ENCODE measurements at regions not wholly inside any gene's neighbourhood (a gene's known extent, or its start where the extent isn't known, plus 50 kb on each side); places are given as distances from the start of the nearest gene placed in this dataset.

DNA sequence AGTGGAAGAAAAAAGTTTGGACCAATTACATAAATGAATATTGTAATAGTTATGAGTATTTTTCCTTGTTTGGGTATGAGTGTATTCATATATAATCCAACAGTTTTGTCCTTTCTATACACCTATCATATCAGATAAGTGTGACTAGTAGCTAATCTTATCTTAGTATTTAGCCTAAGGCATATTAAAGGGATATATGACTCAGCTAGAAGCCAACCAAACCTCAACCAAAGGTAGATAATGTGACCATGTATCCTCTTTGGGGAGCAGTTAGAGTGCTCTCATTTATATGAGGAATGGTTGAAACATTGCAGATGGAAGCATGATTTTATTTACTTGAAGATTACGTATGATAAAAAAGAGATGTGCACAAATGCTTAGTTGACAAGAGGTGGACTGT is 370.0 kb upstream of the CTNND2 start:
- H3K27me3 ChIP-seq (replicated peaks in 1 of 2; ENCODE audit: control insufficient read depth in 2 of 2, extremely low read depth in 1 of 2, insufficient read depth in 2 of 2, low read length in 1 of 2): no peaks in the 10 kb centered on the region
- Mint-ChIP-seq H3K9me3 (peaks cover 8 to 18% (median 17%) of the 10 kb centered on the region in 3 donors), H3K27ac (no peak overlapping the region), H3K4me3 (no peak overlapping the region), H3K27me3 (no peaks in the 10 kb centered on the region), H3K4me1 (no peaks in the 10 kb centered on the region), H3K36me3 (no peaks in the 10 kb centered on the region)
- ChIA-PET CTCF (interaction anchor here in 1 of 2 donors (0.6 kb wide), 1 partner anchor 17 kb away, joined by 4 read pairs; no protein-coding TSS in a partner anchor), POLR2A (no interaction called here)
- ATAC-seq (replicated peaks in 1 of 4): no peak
- H3K27ac ChIP-seq (ENCODE audit: low read length): no peak overlapping the region
- H3K9me3 ChIP-seq: no peaks in the 10 kb centered on the region
- H3K4me3 ChIP-seq (ENCODE audit: control insufficient read depth in 1 of 2, extremely low read depth in 1 of 2, low read length in 1 of 2): no peak overlapping the region
- DNase-seq: no peak
- WGBS (ENCODE audit: insufficient coverage): no CpG with 5 or more reads among the region's 1 CpG
- H3K4me1 ChIP-seq (ENCODE audit: control insufficient read depth in 1 of 2, extremely low read depth in 1 of 2, insufficient read depth in 2 of 2, low read length in 2 of 2): no peaks in the 10 kb centered on the region
- no peaks in the 10 kb centered on the region for H3K36me3 ChIP-seq (ENCODE audit: control insufficient read depth in 2 of 2, extremely low read depth in 1 of 2, insufficient read depth in 1 of 2, low read length in 1 of 2)

DNA sequence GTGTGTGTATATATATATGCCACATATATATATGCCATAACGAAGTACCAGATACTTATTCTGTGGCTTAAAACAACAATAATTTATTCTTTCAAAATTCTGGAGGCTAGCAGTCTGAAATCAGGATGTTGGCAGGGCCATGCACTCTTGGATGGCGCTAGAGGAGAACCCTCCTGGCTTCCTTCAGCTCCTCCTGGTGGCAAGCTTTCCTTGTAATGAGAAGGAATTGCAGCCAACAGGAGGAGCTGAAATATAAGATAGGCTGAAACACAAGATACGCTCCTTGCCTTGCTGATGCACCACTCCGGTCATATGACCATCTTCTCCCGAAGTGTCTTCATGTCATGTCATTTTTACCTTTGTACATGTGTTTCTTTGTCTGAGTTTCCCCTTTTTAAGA is 368.1 kb upstream of the CTNND2 start:
- Mint-ChIP-seq H3K27ac (no peak overlapping the region), H3K9me3 (peaks cover 5 to 25% (median 17%) of the 10 kb centered on the region in 3 donors), H3K27me3 (no peaks in the 10 kb centered on the region), H3K4me1 (no peaks in the 10 kb centered on the region), H3K36me3 (no peaks in the 10 kb centered on the region), H3K4me3 (no peak overlapping the region)
- Histone ChIP-seq H3K9me3 (no peaks in the 10 kb centered on the region), H3K4me3 (ENCODE audit: control insufficient read depth in 1 of 2, extremely low read depth in 1 of 2, low read length in 1 of 2) (no peak overlapping the region), H3K4me1 (ENCODE audit: control insufficient read depth in 1 of 2, extremely low read depth in 1 of 2, insufficient read depth in 2 of 2, low read length in 2 of 2) (no peaks in the 10 kb centered on the region), H3K27ac (ENCODE audit: low read length) (no peak overlapping the region), H3K36me3 (ENCODE audit: control insufficient read depth in 2 of 2, extremely low read depth in 1 of 2, insufficient read depth in 1 of 2, low read length in 1 of 2) (no peaks in the 10 kb centered on the region), H3K27me3 (replicated peaks in 1 of 2; ENCODE audit: control insufficient read depth in 2 of 2, extremely low read depth in 1 of 2, insufficient read depth in 2 of 2, low read length in 1 of 2) (no peaks in the 10 kb centered on the region)
- ChIA-PET CTCF (no interaction called here), POLR2A (no interaction called here)
- WGBS (ENCODE audit: insufficient coverage): 82% methylated on average over 3 of the region's 5 CpGs
- DNase-seq (no peak), ATAC-seq (replicated peaks in 1 of 4) (no peak)

DNA sequence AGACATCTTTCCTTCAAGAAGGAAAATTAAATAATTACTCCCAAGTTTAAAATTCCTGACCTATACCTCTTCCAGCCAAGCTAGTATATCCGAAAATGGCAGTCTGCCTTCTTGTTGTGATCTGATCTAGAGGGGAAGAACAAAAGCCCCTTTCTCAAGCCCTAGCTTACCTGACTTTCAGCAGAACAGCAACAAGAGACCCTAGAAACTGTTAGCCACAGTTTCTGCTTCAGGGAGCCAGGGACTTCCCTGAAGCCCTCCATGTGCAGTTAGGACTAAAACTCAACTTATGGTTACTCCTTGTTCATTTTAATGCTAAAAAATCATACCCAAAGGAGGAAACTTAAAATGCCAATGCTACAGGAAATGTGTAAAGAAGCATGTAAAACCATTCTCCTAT is 366.7 kb upstream of the CTNND2 start:
- no peaks in the 10 kb centered on the region for H3K36me3 Mint-ChIP-seq
- H3K9me3 ChIP-seq: no peaks in the 10 kb centered on the region
- no peaks in the 10 kb centered on the region for H3K27me3 ChIP-seq (replicated peaks in 1 of 2; ENCODE audit: control insufficient read depth in 2 of 2, extremely low read depth in 1 of 2, insufficient read depth in 2 of 2, low read length in 1 of 2)
- H3K4me3 Mint-ChIP-seq: no peak overlapping the region
- no peak for DNase-seq
- no peak overlapping the region for H3K27ac ChIP-seq (ENCODE audit: low read length)
- POLR2A ChIA-PET: no interaction called here
- no peak overlapping the region for H3K27ac Mint-ChIP-seq
- ATAC-seq (replicated peaks in 1 of 4): no peak
- H3K36me3 ChIP-seq (ENCODE audit: control insufficient read depth in 2 of 2, extremely low read depth in 1 of 2, insufficient read depth in 1 of 2, low read length in 1 of 2): no peaks in the 10 kb centered on the region
- H3K9me3 Mint-ChIP-seq: peaks cover 0 to 21% (median 11%) of the 10 kb centered on the region in 3 donors
- no CpG with 5 or more reads among the region's 1 CpG for WGBS (ENCODE audit: insufficient coverage)
- no peak overlapping the region for H3K4me3 ChIP-seq (ENCODE audit: control insufficient read depth in 1 of 2, extremely low read depth in 1 of 2, low read length in 1 of 2)
- no peaks in the 10 kb centered on the region for H3K4me1 Mint-ChIP-seq
- H3K27me3 Mint-ChIP-seq: no peaks in the 10 kb centered on the region
- CTCF ChIA-PET: no interaction called here
- no peaks in the 10 kb centered on the region for H3K4me1 ChIP-seq (ENCODE audit: control insufficient read depth in 1 of 2, extremely low read depth in 1 of 2, insufficient read depth in 2 of 2, low read length in 2 of 2)

DNA sequence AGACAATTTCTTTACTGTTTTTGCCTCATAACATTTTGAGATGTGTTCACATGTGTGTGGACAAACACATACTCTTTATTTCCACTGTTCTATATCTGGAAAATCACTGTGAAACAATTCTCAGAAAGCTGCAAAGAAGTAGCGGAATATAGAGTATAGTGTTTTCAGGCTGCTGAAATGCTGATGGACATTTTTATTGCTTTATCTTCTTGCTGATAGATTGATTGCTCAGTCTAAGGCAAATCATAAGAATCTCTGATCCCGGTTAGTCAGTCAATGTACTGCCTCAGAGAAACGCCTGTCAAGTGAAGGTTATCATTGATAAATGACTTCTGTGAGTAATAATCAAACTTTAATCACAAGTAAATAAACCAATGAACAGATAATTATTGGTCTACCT is 364.9 kb upstream of the CTNND2 start:
- Histone ChIP-seq H3K36me3 (ENCODE audit: control insufficient read depth in 2 of 2, extremely low read depth in 1 of 2, insufficient read depth in 1 of 2, low read length in 1 of 2) (no peaks in the 10 kb centered on the region), H3K9me3 (no peaks in the 10 kb centered on the region), H3K27me3 (replicated peaks in 1 of 2; ENCODE audit: control insufficient read depth in 2 of 2, extremely low read depth in 1 of 2, insufficient read depth in 2 of 2, low read length in 1 of 2) (no peaks in the 10 kb centered on the region), H3K27ac (ENCODE audit: low read length) (no peak overlapping the region), H3K4me3 (ENCODE audit: control insufficient read depth in 1 of 2, extremely low read depth in 1 of 2, low read length in 1 of 2) (no peak overlapping the region), H3K4me1 (ENCODE audit: control insufficient read depth in 1 of 2, extremely low read depth in 1 of 2, insufficient read depth in 2 of 2, low read length in 2 of 2) (no peaks in the 10 kb centered on the region)
- no peak for DNase-seq
- Mint-ChIP-seq H3K27me3 (no peaks in the 10 kb centered on the region), H3K4me3 (no peak overlapping the region), H3K27ac (no peak overlapping the region), H3K4me1 (no peaks in the 10 kb centered on the region), H3K9me3 (peaks cover 0 to 28% (median 13%) of the 10 kb centered on the region in 3 donors), H3K36me3 (no peaks in the 10 kb centered on the region)
- POLR2A ChIA-PET: no interaction called here
- ATAC-seq (replicated peaks in 1 of 4): no peak
- 100% methylated on average over 1 of the region's 3 CpGs for WGBS (ENCODE audit: insufficient coverage)
- CTCF ChIA-PET: no interaction called here

DNA sequence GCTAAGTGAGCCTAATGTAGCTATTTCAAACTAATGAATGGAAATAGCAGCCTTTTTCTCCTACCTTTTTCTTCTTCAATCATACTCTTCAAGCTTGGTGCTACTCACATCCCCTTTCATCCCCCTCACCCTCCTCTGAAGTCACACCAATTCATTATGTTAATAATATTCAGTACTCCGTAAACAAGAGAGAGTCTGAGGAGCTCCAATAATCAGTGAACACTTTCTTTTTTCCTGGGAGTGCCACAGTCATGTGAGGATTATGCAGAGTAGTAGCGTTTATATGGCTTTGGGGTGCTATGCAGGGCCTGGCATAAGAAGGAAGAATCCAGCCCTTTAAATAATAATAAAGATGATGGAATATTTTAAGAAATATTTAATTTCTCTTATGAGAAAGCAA is 354.3 kb upstream of the CTNND2 start:
- ATAC-seq (replicated peaks in 1 of 4): no peak
- H3K27ac Mint-ChIP-seq: no peak overlapping the region
- POLR2A ChIA-PET: no interaction called here
- H3K4me3 Mint-ChIP-seq: no peak overlapping the region
- Histone ChIP-seq H3K9me3 (no peaks in the 10 kb centered on the region), H3K27ac (ENCODE audit: low read length) (no peak overlapping the region), H3K4me3 (ENCODE audit: control insufficient read depth in 1 of 2, extremely low read depth in 1 of 2, low read length in 1 of 2) (no peak overlapping the region), H3K27me3 (replicated peaks in 1 of 2; ENCODE audit: control insufficient read depth in 2 of 2, extremely low read depth in 1 of 2, insufficient read depth in 2 of 2, low read length in 1 of 2) (no peaks in the 10 kb centered on the region), H3K36me3 (ENCODE audit: control insufficient read depth in 2 of 2, extremely low read depth in 1 of 2, insufficient read depth in 1 of 2, low read length in 1 of 2) (no peaks in the 10 kb centered on the region), H3K4me1 (ENCODE audit: control insufficient read depth in 1 of 2, extremely low read depth in 1 of 2, insufficient read depth in 2 of 2, low read length in 2 of 2) (no peaks in the 10 kb centered on the region)
- WGBS (ENCODE audit: insufficient coverage): no CpG with 5 or more reads among the region's 2 CpGs
- no peak for DNase-seq
- H3K9me3 Mint-ChIP-seq: peaks cover 0 to 18% (median 17%) of the 10 kb centered on the region in 3 donors
- no peaks in the 10 kb centered on the region for H3K36me3 Mint-ChIP-seq
- H3K4me1 Mint-ChIP-seq: no peaks in the 10 kb centered on the region
- H3K27me3 Mint-ChIP-seq: no peaks in the 10 kb centered on the region
- CTCF ChIA-PET: no interaction called here

DNA sequence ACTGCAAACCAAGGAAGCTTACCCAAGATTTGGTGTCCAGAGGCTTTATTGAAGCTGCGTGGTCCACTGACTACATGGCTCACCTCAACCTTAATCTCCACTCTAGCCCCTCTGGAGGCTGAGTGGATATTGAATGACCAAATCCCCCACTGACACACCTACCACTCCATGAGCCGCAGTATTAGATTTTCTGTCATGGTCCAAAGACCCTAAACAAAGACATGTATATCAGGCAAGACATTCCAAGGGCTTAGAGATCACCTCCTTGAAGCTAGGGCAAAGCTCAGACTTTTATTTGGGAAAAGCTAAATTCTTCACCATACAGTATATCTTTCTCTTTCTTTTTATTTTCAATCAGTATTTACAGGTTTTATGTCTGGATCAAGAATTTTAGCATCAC is 346.2 kb upstream of the CTNND2 start:
- no peaks in the 10 kb centered on the region for H3K36me3 Mint-ChIP-seq

DNA sequence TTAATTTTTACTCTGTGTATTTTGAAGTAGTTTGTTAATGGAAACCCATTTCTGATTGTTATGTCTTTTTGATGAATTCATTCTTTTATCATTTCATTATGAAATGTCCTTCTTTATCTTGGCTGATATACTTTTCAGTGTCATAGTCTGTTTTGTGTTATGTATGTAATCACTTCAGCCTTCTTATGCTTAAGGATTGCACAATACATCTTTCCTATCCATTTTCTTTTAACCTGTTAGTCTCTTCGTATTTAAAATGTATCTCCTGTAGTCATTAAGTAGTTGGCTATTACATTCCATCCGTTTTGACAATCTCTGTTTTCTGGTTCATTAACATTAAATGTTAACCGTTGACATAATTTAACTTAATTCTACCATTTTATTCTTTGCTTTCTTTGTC is 344.6 kb upstream of the CTNND2 start:
- Histone ChIP-seq H3K27ac (ENCODE audit: low read length) (no peak overlapping the region), H3K4me3 (ENCODE audit: control insufficient read depth in 1 of 2, extremely low read depth in 1 of 2, low read length in 1 of 2) (no peak overlapping the region), H3K4me1 (ENCODE audit: control insufficient read depth in 1 of 2, extremely low read depth in 1 of 2, insufficient read depth in 2 of 2, low read length in 2 of 2) (no peaks in the 10 kb centered on the region), H3K9me3 (peaks cover 3% of the 10 kb centered on the region), H3K36me3 (ENCODE audit: control insufficient read depth in 2 of 2, extremely low read depth in 1 of 2, insufficient read depth in 1 of 2, low read length in 1 of 2) (no peaks in the 10 kb centered on the region), H3K27me3 (replicated peaks in 1 of 2; ENCODE audit: control insufficient read depth in 2 of 2, extremely low read depth in 1 of 2, insufficient read depth in 2 of 2, low read length in 1 of 2) (no peaks in the 10 kb centered on the region)
- no peaks in the 10 kb centered on the region for H3K27me3 Mint-ChIP-seq
- no CpG with 5 or more reads among the region's 3 CpGs for WGBS (ENCODE audit: insufficient coverage)
- no peak overlapping the region for H3K27ac Mint-ChIP-seq
- H3K9me3 Mint-ChIP-seq: peaks cover 0 to 25% (median 6%) of the 10 kb centered on the region in 3 donors
- H3K36me3 Mint-ChIP-seq: no peaks in the 10 kb centered on the region
- no peak overlapping the region for H3K4me3 Mint-ChIP-seq
- no peak for DNase-seq
- H3K4me1 Mint-ChIP-seq: no peaks in the 10 kb centered on the region
- no peak for ATAC-seq (replicated peaks in 1 of 4)
- POLR2A ChIA-PET: no interaction called here
- CTCF ChIA-PET: no interaction called here

More for the DNA sequence above, 346.2 kb upstream of the CTNND2 start:
- Histone ChIP-seq H3K9me3 (peaks cover 3% of the 10 kb centered on the region), H3K27ac (ENCODE audit: low read length) (no peak overlapping the region), H3K4me3 (ENCODE audit: control insufficient read depth in 1 of 2, extremely low read depth in 1 of 2, low read length in 1 of 2) (no peak overlapping the region), H3K36me3 (ENCODE audit: control insufficient read depth in 2 of 2, extremely low read depth in 1 of 2, insufficient read depth in 1 of 2, low read length in 1 of 2) (no peaks in the 10 kb centered on the region), H3K4me1 (ENCODE audit: control insufficient read depth in 1 of 2, extremely low read depth in 1 of 2, insufficient read depth in 2 of 2, low read length in 2 of 2) (no peaks in the 10 kb centered on the region), H3K27me3 (replicated peaks in 1 of 2; ENCODE audit: control insufficient read depth in 2 of 2, extremely low read depth in 1 of 2, insufficient read depth in 2 of 2, low read length in 1 of 2) (no peaks in the 10 kb centered on the region)
- ChIA-PET POLR2A (no interaction called here), CTCF (no interaction called here)
- ATAC-seq (replicated peaks in 1 of 4): no peak
- no peak overlapping the region for H3K4me3 Mint-ChIP-seq
- 92% methylated on average over 2 of the region's 2 CpGs for WGBS (ENCODE audit: insufficient coverage)
- H3K4me1 Mint-ChIP-seq: no peaks in the 10 kb centered on the region
- no peak overlapping the region for H3K27ac Mint-ChIP-seq
- no peaks in the 10 kb centered on the region for H3K27me3 Mint-ChIP-seq
- DNase-seq: no peak
- H3K9me3 Mint-ChIP-seq: peaks cover 0 to 18% (median 6%) of the 10 kb centered on the region in 3 donors
